DND-41 (cell line): ENCODE measurements at regions not wholly inside any gene's neighbourhood (a gene's known extent, or its start where the extent isn't known, plus 50 kb on each side); places are given as distances from the start of the nearest gene placed in this dataset.

Experiments used
- ATAC-seq: fragments of 200-7000 bp; cut with Tn5 transposase; 3 replicates; pipeline ENCODE4 v1.9.1; 2021; ENCODE audit warnings: low read depth; ENCODE audit not compliant: insufficient read depth
- DNase-seq: peaks from one replicate; pipeline ENCODE4 v3.0.0-alpha.2; 2020
- H2AFZ ChIP-seq: 2 replicates; pipeline ENCODE4 v1.6.0; 2012; ENCODE audit warnings: low read depth, low read length
- H3K27ac ChIP-seq: 2 replicates; pipeline ENCODE4 v1.5.1; 2012; ENCODE audit warnings: low read length, inconsistent platforms
- H3K27me3 ChIP-seq: fragments of 200-600 bp; sonication (generic); 2 replicates; pipeline ENCODE4 v1.6.0; 2012; ENCODE audit warnings: low read length, mild to moderate bottlenecking, inconsistent platforms; ENCODE audit not compliant: insufficient read depth, poor library complexity
- H3K36me3 ChIP-seq: 2 replicates; pipeline ENCODE4 v1.5.1; 2012; ENCODE audit warnings: low read length, inconsistent platforms; ENCODE audit not compliant: insufficient read depth
- H3K4me1 ChIP-seq: 2 replicates; pipeline ENCODE4 v1.5.1; 2012; ENCODE audit warnings: mild to moderate bottlenecking, low read length; ENCODE audit not compliant: insufficient read depth
- H3K4me2 ChIP-seq: 2 replicates; pipeline ENCODE4 v1.6.0; 2012; ENCODE audit warnings: mild to moderate bottlenecking, moderate library complexity, low read length, inconsistent platforms; ENCODE audit not compliant: insufficient read depth
- H3K4me3 ChIP-seq, 2 experiments: fragments of 200-600 bp in 1 of 2; shearing (Covaris generic) in 1 of 2; 2 replicates each; pipeline ENCODE4 v1.5.1; 2012 to 2016; ENCODE audit warnings: inconsistent platforms in 2 of 2, low read length in 2 of 2, mild to moderate bottlenecking in 2 of 2, low read depth in 1 of 2, moderate library complexity in 1 of 2
- H3K79me2 ChIP-seq: 2 replicates; pipeline ENCODE4 v1.6.0; 2012; ENCODE audit warnings: low read length, inconsistent platforms; ENCODE audit not compliant: insufficient read depth
- H3K9ac ChIP-seq: 2 replicates; pipeline ENCODE4 v1.6.0; 2012; ENCODE audit warnings: low read depth, mild to moderate bottlenecking, inconsistent platforms, low read length, moderate library complexity
- H3K9me3 ChIP-seq: 2 replicates; pipeline ENCODE4 v1.5.1; 2012; ENCODE audit warnings: low read length, moderate library complexity, mild to moderate bottlenecking, inconsistent platforms; ENCODE audit not compliant: insufficient read depth, severe bottlenecking
- H4K20me1 ChIP-seq: 2 replicates; pipeline ENCODE4 v1.6.0; 2012; ENCODE audit warnings: low read length; ENCODE audit not compliant: insufficient read depth
- CTCF ChIP-seq: IDR thresholded peaks from 2 replicates; pipeline ENCODE4 v1.5.1; 2012; ENCODE audit warnings: borderline replicate concordance, low read length, moderate library complexity, mild to moderate bottlenecking; ENCODE audit not compliant: poor library complexity, severe bottlenecking; ENCODE audit errors: extremely low read depth
- EZH2 ChIP-seq: IDR thresholded peaks from 3 replicates; pipeline ENCODE4 v1.6.1; 2012; ENCODE audit warnings: borderline replicate concordance, low read depth, mild to moderate bottlenecking, moderate library complexity, low read length, inconsistent platforms; ENCODE audit not compliant: severe bottlenecking

GRCh38 chr13:111064661-111065060, 50.4 kb upstream of the ARHGEF7 start:
- H3K27me3 ChIP-seq = no peaks in the 10 kb centered on the region
- no peaks in the 10 kb centered on the region for H3K4me1 ChIP-seq
- no peak overlapping the region for H3K4me2 ChIP-seq
- no peaks in the 10 kb centered on the region for H3K9me3 ChIP-seq
- no peak for DNase-seq
- no peak overlapping the region for H3K4me3 ChIP-seq
- H3K27ac ChIP-seq = no peak overlapping the region
- H2AFZ ChIP-seq = no peak overlapping the region
- no peaks in the 10 kb centered on the region for H3K36me3 ChIP-seq
- H4K20me1 ChIP-seq = no peaks in the 10 kb centered on the region
- no peak overlapping the region for H3K9ac ChIP-seq
- no peaks in the 10 kb centered on the region for H3K79me2 ChIP-seq
- TF ChIP-seq EZH2 (no peak), CTCF (no peak)
- no peak for ATAC-seq

DNA sequence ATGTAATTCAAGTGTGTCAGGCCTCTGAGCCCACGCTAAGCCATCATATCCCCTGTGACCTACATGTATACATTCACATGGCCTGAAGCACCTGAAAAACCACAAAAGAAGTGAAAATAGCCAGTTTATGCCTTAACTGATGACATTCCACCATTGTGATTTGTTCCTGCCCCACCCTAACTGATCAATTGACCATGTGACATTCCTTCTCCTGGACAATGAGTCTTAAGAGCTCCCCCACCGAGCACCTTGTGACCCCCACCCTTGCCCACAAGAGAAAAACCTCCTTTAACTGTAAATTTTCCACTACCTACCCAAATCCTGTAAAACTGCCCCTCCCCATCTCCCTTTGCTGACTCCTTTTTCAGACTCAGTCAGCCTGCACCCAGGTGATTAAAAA, 52.1 kb upstream of the ARHGEF7 start:
- no peak for TF ChIP-seq EZH2
- no peak for TF ChIP-seq CTCF
- DNase-seq (no peak), ATAC-seq (no peak)
- Histone ChIP-seq H3K4me1 (no peaks in the 10 kb centered on the region), H3K9me3 (no peaks in the 10 kb centered on the region), H2AFZ (no peak overlapping the region), H3K27ac (no peak overlapping the region), H3K4me3 (no peak overlapping the region), H3K4me2 (no peak overlapping the region), H3K27me3 (no peaks in the 10 kb centered on the region), H3K36me3 (no peaks in the 10 kb centered on the region), H4K20me1 (no peaks in the 10 kb centered on the region), H3K79me2 (no peaks in the 10 kb centered on the region), H3K9ac (no peak overlapping the region)

DNA sequence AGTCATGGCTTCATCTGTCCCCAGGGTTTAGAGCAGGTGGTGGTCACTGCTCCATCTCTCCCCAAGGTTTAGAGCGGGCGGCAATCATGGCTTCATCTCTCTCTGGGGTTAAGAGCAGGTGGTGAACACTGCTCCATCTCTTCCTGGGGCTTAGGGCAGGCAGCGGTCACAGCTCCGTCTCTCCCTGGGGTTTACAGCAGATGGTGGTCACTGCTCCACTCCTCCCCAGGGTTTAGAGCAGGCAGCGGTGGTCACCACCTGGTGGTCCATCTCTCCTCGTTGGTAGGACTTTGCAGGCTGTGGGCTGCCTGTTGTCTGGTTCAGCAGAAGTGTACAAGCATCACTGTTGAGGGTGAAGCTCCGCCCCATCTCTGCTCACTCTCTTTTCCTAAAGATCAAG, 52.8 kb upstream of the ARHGEF7 start:
- Histone ChIP-seq H3K4me2 (no peak overlapping the region), H2AFZ (no peak overlapping the region), H4K20me1 (no peaks in the 10 kb centered on the region), H3K4me1 (no peaks in the 10 kb centered on the region), H3K9ac (no peak overlapping the region), H3K9me3 (no peaks in the 10 kb centered on the region), H3K27ac (no peak overlapping the region), H3K27me3 (no peaks in the 10 kb centered on the region), H3K4me3 (no peak overlapping the region), H3K36me3 (no peaks in the 10 kb centered on the region), H3K79me2 (no peaks in the 10 kb centered on the region)
- ATAC-seq = no peak
- TF ChIP-seq EZH2 = no peak
- TF ChIP-seq CTCF = no peak
- no peak for DNase-seq

DNA sequence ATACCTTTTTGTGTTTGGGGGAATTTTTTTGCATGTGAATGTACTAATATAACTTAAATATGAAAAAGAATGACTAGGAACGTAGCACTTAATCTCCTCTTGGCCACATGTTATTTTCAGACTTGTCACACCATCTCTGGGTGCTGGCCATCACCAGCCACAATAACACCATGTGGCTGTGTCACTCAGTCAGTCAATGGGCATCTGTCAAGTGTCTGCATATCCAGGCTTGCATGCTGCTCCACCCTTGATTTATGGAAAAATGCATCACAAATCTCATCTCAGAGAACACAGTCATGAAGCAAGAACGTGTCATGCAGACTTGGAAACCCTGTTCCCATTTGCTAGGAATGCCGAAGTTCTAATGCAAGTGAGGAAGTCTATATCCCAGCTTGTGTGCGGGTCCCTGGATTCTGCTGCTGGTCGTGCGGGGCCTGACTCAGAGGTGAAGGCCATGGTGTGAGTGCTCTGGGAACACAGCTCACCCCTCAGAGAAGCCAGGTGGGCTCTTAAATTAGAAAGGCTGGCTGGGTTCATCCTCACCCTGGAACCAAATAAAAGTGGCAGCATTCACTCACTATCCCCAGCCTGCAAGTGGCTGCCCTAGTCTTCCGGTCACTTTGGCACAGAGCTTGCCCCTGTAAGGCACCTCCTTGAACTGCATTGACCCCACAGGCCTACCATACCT, 53.6 kb upstream of the ARHGEF7 start:
- DNase-seq (no peak), ATAC-seq (no peak)
- Histone ChIP-seq H3K27ac (no peak overlapping the region), H2AFZ (no peak overlapping the region), H3K4me2 (no peak overlapping the region), H3K36me3 (no peaks in the 10 kb centered on the region), H3K9ac (no peak overlapping the region), H3K79me2 (no peaks in the 10 kb centered on the region), H3K27me3 (no peaks in the 10 kb centered on the region), H4K20me1 (no peaks in the 10 kb centered on the region), H3K9me3 (no peaks in the 10 kb centered on the region), H3K4me3 (no peak overlapping the region), H3K4me1 (no peaks in the 10 kb centered on the region)
- TF ChIP-seq EZH2 (no peak), CTCF (no peak)
